ENCODE measurements at regions not wholly inside any gene's neighbourhood (a gene's known extent, or its start where the extent isn't known, plus 50 kb on each side); places are given as distances from the start of the nearest gene placed in this dataset.
"Not testable (repeated sequence)": the region's sequence is repeated elsewhere in the genome, so short reads cannot be mapped to it uniquely, and the experiment has no call there.

DNA sequence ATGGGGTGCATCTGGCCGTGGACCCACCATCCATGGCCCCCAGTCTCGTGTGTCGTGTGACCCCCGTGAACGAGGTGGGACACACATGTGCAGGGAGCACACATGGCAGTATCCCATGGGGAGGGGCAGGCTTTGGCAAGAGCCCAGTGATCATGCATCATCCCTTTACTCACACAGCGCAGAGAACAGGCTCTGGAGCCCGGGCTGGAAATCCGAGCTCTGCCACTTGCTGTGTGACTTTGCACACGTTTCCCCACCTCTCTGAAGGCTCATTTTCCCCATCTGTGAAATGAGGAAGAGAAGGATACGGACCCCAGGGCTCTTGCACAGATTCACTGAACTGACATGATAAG, 119.9 kb downstream of the PHETA1 start:
- DNase-seq (ENCODE audit: low read depth in 2 of 3, low spot score in 2 of 3) = no peak

DNA sequence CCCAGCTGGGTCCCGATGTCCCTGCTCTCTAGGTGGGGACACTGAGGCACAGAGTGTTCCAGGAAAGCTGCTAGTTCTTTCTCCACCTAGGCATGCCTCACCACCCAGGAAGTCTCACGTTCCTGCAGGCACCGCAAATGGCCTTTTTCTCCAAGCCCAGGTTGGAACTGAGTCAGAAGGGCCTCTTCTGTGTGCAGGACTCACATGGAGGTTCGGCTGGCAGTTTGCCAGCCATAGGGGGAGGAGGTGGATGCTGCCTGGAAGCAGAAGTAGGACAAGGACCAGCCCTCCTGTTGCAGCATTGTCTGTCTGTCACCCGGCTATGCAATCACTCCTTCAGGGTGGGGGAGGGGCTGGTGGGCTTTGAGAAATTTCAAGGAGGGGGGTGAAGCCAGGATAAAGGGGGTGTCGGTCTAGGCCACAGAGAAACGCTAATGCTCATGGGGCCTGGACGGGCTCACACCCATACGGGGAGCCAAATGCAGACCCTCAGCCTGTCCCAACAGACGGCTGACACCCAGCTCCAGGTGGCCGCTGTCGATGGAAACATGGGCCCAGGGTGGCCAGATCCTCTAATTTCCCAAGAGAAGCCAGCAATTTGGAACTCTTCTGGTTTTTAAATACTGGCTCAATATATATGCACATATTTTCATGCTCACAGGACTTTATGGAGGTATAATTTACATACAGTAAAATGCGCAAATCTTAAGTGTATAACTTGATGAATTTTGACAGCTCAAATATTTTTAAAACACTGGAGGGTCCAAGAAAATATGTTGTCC, 120.5 kb downstream of the PHETA1 start:
- no peak for DNase-seq (ENCODE audit: low read depth in 2 of 3, low spot score in 2 of 3)

DNA sequence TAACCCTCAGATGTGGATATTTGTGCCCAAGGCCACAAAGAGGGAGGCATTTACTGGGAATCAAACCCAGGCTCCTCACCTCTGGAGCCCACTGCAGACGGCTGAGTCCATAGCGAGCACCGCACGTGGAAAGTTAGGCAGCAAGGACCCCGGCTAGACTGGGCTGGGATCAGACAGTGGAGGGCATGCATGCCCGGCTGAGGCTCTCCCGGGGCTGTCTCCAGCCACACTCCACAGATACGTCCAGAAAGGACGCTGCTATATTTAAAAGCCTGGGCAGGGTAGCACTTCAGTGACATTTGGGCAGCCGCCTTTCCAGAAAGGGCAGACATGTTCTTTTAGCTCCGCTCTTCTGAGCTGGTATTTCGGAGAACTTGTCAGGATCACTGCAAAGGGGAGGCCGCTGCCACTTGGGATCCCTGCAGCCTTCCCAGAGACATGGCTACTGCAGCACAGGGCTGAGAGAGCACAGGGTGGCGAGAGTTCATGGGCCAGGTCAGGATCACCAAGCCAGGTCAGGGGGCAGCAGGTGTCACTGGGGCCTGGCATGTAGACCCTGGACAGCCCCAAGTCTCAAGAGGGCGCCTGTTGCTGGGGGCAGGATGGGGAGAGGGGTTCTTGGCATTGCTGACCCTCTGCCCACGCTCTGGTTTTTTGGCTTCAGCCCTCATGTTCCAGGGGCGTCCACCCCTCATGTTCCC, 121.7 kb downstream of the PHETA1 start:
- DNase-seq (ENCODE audit: low read depth in 2 of 3, low spot score in 2 of 3) = no peak

GRCh38 chr12:111246477-111247011, 122.4 kb downstream of the PHETA1 start:
- DNase-seq (ENCODE audit: low read depth in 2 of 3, low spot score in 2 of 3) = no peak

GRCh38 chr12:111245701-111246476, 123.0 kb downstream of the PHETA1 start:
- no peak for DNase-seq (ENCODE audit: low read depth in 2 of 3, low spot score in 2 of 3)

- no peak for DNase-seq (ENCODE audit: low read depth in 2 of 3, low spot score in 2 of 3)
These were observed 124.2 kb downstream of the PHETA1 start for GRCh38 chr12:111244673-111245072.

- DNase-seq (ENCODE audit: low read depth in 2 of 3, low spot score in 2 of 3) = not testable (repeated sequence)
These were observed 126.1 kb downstream of the PHETA1 start for GRCh38 chr12:111242817-111243216.

- DNase-seq (ENCODE audit: low read depth in 2 of 3, low spot score in 2 of 3) = no peak
These were observed 126.7 kb downstream of the PHETA1 start for GRCh38 chr12:111242184-111242583.

- no peak for DNase-seq (ENCODE audit: low read depth in 2 of 3, low spot score in 2 of 3)
These were observed 128.5 kb downstream of the PHETA1 start for GRCh38 chr12:111240374-111240773.

DNA sequence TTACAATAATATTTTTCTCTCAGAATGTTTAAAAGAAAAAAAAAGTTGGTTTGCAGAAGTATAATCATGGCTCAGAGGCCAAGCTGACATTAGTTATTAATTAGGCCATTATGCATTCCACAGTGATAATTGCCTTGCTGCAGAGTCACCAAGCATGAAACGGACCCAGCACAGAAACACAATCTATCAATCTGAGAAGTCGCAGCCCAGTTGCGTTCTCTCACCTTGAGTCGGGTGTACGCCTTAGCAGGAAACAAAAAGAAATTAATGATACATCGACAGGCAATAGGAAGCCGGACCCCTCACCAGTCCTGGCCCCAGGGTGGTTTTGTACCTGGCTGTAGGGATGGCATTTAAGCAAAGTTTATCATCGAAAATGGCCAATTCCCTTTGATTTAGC, 129.7 kb downstream of the PHETA1 start:
- no peak for DNase-seq (ENCODE audit: low read depth in 2 of 3, low spot score in 2 of 3)

DNA sequence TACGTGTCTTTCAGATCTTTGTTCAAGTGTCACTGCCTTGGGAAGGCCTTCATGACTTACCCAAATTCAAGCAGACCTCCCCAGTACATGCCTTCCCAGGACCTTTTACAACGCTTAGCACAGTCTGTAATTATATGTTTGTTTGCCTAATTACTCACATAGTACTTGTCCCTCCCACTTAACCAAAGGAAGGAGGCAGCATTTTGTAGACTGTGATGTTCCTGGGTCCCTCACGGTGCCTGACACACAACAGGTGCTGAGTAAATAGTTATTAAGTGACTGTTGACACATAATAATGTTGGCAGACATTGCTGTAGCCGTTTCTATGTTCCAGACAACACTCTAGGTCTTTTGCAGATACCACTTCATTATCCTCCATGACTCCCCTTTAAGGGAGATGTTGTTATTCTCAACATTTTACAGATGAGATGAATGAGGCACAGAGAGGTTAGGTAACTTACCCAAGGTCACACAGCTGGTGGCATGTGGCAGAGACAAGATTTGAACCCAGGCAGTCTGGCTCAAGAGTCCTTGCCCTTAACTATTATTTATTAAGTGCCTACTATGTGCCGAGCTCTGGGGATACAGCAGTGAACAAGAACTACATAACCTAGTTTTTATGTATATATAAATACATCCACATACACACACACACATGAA, 130.7 kb downstream of the PHETA1 start:
- DNase-seq (ENCODE audit: low read depth in 2 of 3, low spot score in 2 of 3) = no peak

GRCh38 chr12:111234491-111234890, 134.4 kb downstream of the PHETA1 start:
- DNase-seq (ENCODE audit: low read depth in 2 of 3, low spot score in 2 of 3) = not testable (repeated sequence)

GRCh38 chr12:111233786-111234185, 135.1 kb downstream of the PHETA1 start:
- no peak for DNase-seq (ENCODE audit: low read depth in 2 of 3, low spot score in 2 of 3)

DNA sequence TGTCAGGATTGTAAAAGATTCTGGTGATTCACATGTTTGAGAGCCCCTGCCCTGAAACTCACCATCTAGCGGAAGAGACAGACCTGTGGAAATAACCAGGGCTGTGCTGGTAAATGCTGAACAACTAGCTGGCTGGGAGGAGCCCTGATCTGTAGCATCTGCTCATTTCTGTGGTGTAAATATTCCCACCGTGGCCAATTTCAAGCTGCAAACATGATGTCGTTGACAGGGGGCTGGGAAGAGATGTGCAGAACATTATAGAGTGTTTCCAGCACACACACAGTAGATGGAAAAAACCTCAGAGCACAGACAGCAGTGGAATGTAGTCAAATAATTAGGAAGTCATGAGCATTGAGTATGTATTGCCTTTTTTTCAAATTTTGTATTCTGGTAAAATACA, 138.2 kb downstream of the PHETA1 start:
- DNase-seq (ENCODE audit: low read depth in 2 of 3, low spot score in 2 of 3) = no peak

DNA sequence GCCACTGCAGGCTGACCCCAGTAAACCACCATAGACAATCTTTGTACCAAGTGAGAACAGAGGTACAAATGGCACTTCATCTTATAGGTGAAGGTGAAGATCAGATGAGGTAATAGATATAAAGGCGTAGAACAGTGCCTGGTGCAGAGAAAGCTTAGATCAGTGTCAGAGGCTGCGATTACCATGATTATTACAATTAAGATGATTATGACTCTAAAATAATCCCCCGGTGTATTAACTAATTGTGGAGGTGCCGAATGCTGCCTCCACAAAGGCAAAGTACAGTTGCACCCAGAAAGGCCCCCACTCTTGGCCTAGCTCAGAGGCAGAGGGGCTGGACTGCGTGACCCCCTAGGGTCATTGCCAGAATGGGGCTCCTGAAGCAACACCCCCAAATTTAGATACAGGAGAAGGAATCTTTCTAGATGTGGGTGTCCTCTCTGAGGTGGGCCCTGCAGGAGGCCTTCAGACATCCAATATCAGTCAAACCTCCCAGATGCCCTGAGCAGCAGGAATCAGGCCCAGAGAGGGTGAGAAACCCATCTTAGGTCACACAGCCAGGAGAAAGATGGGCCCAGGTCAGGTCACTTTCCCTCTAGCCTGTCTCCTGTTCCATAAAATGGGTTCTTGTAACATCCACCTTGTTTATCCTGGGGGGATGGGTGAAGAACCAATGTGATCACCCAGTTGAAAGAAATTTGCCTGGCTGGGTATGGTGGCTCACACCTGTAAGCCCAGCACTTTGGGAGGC, 139.8 kb downstream of the PHETA1 start:
- DNase-seq (ENCODE audit: low read depth in 2 of 3, low spot score in 2 of 3) = no peak

- DNase-seq (ENCODE audit: low read depth in 2 of 3, low spot score in 2 of 3) = no peak
These were observed 141.1 kb downstream of the PHETA1 start for GRCh38 chr12:111227476-111228420.

- no peak for DNase-seq (ENCODE audit: low read depth in 2 of 3, low spot score in 2 of 3)
These were observed 142.2 kb downstream of the PHETA1 start for GRCh38 chr12:111226680-111227079.

- no peak for DNase-seq (ENCODE audit: low read depth in 2 of 3, low spot score in 2 of 3)
These were observed 143.6 kb downstream of the PHETA1 start for GRCh38 chr12:111225307-111225706.

All from activated CD8-positive, alpha-beta memory T cell treated with anti-CD3 and anti-CD28 coated beads for 48 hours (primary cell).